ENCODE measurements at regions not wholly inside any gene's neighbourhood (a gene's known extent, or its start where the extent isn't known, plus 50 kb on each side); places are given as distances from the start of the nearest gene placed in this dataset.
"Not testable (repeated sequence)": the region's sequence is repeated elsewhere in the genome, so short reads cannot be mapped to it uniquely, and the experiment has no call there.

DNA sequence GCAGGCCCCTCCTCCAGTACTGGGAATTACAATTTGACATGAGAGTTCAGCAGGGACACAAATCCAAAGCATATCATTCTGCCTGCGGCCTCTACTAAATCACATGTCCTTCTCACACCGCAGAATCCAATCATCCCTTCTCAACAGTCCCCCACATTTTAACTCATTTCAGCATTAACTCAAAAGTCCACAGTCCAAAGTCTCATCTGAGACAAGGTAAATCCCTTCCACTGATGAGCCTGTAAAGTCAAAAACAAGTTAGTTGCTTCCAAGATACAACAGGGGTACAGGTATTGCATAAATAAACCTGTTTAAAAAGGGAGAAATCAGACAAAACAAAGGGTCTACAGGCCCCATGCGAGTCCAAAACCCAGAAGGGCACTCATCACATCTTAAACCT lies 64.0 kb downstream of the EBNA1BP2 start:
- DNase-seq (ENCODE audit: low spot score): no peak

DNA sequence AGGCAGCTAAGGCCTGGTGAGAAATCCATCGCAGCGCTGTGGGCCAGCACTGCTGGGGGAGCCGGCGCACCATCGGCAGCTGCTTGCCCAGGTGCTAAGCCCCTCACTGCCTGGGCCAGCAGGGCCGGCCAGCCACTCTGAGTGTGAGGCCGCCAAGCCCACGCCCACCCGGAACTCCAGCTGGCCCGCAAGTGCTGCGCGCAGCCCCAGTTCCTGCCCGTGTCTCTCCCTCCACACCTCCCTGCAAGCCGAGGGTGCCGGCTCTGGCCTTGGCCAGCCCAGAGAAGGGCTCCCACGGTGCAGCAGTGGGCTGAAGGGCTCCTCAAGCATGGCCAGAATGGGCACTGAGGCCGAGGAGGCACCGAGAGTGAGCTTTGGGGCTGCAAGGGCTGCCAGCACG lies 64.4 kb downstream of the EBNA1BP2 start:
- DNase-seq (ENCODE audit: low spot score): no peak

GRCh38 chr1:43104027-43104763 lies 67.9 kb downstream of the EBNA1BP2 start:
- DNase-seq (ENCODE audit: low spot score): no peak

- no peak for DNase-seq (ENCODE audit: low spot score)
Observed at GRCh38 chr1:43101061-43101460, 71.0 kb downstream of the EBNA1BP2 start.

GRCh38 chr1:43098200-43098599 lies 73.9 kb downstream of the EBNA1BP2 start:
- no peak for DNase-seq (ENCODE audit: low spot score)

GRCh38 chr1:43096528-43096927 lies 75.6 kb downstream of the EBNA1BP2 start:
- DNase-seq (ENCODE audit: low spot score): not testable (repeated sequence)

DNA sequence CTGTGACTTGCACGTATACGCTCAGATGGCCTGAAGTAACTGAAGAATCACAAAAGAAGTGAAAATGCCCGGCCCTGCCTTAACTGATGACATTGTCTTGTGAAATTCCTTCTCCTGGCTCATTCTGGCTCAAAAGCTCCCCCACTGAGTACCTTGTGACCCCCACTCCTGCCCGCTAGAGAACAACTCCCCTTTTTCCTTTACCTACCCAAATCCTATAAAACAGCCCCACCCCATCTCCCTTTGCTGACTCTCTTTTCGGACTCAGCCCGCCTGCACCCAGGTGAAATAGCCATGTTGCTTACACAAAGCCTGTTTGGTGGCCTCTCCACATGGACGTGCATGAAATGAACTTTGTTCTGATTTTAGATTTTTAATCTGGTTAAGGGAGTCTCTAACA lies 81.3 kb downstream of the EBNA1BP2 start:
- DNase-seq (ENCODE audit: low spot score): not testable (repeated sequence)

DNA sequence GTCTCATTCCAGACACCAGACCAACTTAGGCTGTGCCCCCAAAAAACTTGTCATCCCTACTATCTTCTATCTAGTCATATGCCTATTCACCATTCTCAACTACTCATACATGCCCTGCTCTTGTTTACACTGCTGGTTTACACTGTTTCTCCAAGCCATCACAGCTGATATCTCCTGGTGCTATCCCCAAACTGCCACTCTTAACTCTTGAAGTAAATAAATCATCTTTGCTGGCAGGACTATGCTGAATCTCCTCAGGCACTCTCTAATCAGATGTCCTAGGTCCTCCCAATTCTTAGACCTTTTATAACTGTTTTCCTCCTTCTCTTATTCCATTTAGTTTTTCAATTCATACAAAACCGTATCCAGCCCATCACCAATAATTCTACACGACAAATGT lies 81.9 kb downstream of the EBNA1BP2 start:
- not testable (repeated sequence) for DNase-seq (ENCODE audit: low spot score)

GRCh38 chr1:43083375-43083891 lies 88.7 kb downstream of the EBNA1BP2 start:
- DNase-seq (ENCODE audit: low spot score): no peak

- DNase-seq (ENCODE audit: low spot score): no peak
Observed at GRCh38 chr1:43082740-43083139, 89.3 kb downstream of the EBNA1BP2 start.

DNA sequence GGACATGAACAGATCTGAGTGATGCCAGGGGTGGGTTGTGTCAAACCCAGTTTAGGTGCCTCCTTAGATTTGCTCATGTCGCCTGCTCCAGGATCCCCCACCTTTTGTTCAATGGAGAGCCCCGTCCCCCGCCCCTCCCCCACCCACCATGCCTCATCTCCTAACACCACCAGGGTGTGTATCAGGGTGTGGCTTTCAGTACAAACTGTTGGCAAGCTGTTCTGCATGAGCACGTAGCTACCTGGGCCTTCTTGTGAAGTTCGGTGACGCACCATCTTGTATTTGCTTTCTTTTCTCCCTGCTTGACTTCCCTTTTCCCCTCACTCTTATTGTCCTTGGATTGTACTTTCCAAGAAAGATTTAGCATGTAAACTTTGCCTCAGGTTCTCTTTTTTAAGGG lies 94.8 kb downstream of the EBNA1BP2 start:
- no peak for DNase-seq (ENCODE audit: low spot score)

DNA sequence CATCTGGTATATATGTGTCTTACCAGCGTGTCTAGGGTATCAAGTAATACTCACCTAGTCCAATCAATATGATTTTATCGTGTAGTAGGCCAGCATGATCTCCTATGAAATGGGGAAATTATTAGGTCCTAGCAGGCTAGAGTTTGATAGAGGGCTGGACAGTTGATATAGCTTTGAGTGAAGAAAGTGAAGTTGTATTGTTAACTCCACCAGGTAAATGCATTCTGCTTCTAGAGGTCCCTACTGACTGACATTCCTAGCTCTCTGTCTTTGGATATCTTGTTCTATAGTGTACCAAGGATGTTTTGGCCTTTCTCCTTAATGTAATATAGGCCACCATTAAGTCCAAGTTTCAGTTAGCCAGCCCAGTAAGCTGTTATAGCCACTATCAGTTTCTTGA lies 97.4 kb downstream of the EBNA1BP2 start:
- DNase-seq (ENCODE audit: low spot score): no peak

- DNase-seq (ENCODE audit: low spot score): peak; percentile 38
Observed at GRCh38 chr1:43074244-43074643, 97.8 kb downstream of the EBNA1BP2 start.

GRCh38 chr1:43073490-43074230 lies 98.4 kb downstream of the EBNA1BP2 start:
- peak; percentile 87 for DNase-seq (ENCODE audit: low spot score)

GRCh38 chr1:43072314-43072713 lies 99.8 kb downstream of the EBNA1BP2 start:
- DNase-seq (ENCODE audit: low spot score): no peak

- no peak for DNase-seq (ENCODE audit: low spot score)
Observed at GRCh38 chr1:43071241-43071640, 100.8 kb downstream of the EBNA1BP2 start.

DNA sequence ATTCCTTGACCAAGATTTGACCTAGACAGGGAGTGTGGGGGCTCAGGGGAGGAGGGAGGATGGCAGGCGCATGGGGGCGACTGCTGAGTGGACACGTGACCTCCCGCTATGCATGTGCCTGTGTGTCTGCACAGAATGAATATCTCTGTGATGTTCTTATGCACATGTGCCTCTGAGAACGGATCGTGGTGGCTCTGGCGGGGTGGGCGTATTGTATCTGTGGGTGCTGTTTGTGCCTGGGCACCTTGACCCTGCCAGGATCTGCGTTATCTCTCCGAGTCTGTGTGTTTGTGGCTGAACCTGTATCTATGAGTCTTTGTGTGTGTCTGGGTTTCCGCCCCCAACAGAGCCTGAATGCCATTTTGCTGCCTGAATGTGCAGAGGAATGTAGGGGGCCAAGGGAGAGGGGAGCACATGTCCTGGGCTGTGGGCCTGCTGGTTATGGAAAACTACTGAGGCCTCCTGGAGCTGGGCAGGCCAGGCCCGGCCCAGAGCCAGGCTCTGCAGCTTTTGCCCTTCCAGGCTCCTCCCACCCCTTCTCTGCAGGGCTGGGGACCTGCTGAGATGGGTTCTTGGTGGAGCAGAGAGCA lies 102.5 kb downstream of the EBNA1BP2 start:
- no peak for DNase-seq (ENCODE audit: low spot score)

GRCh38 chr1:43068911-43069310 lies 103.2 kb downstream of the EBNA1BP2 start:
- DNase-seq (ENCODE audit: low spot score): no peak

DNA sequence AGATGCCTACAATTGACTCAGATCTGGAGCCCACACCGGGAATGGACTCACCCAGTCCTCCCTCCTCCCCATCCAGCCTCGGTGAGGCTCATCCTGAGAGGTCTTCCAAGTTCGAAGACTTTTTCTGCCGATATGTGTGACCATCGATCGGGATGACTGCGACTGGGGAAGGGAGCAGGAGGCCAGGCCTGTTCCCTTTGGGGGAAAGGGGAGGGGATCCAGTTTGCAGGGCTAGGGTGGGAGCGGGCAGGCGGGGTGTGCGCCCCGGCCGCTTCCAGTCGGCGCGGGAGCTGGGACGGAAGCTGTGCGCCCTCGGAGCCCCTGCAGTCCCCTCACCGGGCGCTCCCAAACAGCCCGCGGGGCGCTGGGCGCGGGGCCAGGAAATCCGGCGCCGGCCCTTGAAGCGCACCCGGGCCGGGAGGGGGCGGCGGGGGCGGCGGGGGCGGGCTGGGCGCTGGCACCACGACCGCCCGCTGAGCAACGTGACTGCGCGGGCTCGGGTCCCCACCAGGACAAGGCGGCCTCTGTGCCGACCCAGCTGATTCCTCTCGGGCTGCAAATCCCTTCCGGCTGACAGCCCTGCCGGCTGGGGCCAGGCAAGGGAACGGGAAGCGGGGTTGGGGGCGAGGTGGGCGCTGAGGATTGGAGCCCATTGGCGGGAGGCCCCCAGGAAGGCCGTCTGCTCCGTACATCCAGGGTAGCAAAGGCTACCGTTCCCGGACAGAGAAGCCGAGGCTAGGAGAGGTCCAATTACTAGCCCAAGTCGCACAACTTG lies 103.9 kb downstream of the EBNA1BP2 start:
- no peak for DNase-seq (ENCODE audit: low spot score)

GRCh38 chr1:43067233-43067745 lies 104.8 kb downstream of the EBNA1BP2 start:
- no peak for DNase-seq (ENCODE audit: low spot score)

DNA sequence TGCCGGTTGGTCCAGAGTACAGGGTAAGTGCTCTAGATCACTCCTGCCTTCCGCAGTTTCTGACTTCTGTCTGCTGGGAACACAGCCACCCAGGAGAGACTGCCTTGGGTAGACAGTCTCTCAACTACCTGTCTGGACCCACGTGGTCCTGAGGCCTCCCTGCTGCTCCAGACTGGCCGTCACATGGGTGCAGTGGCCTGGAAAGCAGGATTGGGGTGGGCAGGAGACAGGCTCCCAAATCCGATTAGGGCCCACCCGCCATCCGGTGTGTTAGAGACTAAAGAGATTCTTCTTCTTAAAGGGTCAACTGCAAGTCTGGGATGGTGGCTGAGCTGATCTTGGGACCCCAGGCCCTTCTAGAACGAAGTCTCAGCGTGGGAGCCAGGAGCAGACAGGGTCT lies 105.5 kb downstream of the EBNA1BP2 start:
- DNase-seq (ENCODE audit: low spot score): no peak
